ENCODE measurements at regions not wholly inside any gene's neighbourhood (a gene's known extent, or its start where the extent isn't known, plus 50 kb on each side); places are given as distances from the start of the nearest gene placed in this dataset.

DNA sequence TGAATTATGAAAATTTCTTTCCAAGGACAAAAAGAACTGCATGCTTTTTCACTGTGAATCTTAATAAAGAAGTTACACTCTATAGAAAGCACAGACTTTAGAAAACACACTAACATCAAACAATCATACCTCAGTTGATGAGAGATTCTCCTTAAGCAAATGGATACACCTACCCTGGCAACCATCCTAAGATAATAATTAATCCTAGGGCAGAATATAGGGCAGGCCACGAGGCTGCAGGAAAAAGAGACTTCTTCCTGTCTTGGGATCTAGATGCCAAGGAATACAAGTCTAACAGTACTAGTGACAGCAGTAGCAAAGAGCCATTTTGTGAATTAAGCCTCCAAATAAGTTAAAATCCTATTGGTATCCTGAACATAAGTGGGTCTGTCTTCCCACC, 395.4 kb downstream of the EFNA5 start:
- TF ChIP-seq, protein P1, sequence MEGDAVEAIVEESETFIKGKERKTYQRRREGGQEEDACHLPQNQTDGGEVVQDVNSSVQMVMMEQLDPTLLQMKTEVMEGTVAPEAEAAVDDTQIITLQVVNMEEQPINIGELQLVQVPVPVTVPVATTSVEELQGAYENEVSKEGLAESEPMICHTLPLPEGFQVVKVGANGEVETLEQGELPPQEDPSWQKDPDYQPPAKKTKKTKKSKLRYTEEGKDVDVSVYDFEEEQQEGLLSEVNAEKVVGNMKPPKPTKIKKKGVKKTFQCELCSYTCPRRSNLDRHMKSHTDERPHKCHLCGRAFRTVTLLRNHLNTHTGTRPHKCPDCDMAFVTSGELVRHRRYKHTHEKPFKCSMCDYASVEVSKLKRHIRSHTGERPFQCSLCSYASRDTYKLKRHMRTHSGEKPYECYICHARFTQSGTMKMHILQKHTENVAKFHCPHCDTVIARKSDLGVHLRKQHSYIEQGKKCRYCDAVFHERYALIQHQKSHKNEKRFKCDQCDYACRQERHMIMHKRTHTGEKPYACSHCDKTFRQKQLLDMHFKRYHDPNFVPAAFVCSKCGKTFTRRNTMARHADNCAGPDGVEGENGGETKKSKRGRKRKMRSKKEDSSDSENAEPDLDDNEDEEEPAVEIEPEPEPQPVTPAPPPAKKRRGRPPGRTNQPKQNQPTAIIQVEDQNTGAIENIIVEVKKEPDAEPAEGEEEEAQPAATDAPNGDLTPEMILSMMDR (IDR thresholded peaks at IDR 0.05; ENCODE audit: low read length) = no peak
- no peak for TF ChIP-seq EZH2 (IDR thresholded peaks at IDR 0.05; ENCODE audit: borderline replicate concordance, low read length)
